Inflammatory macrophage treated with lipopolysaccharide for 1 hour (primary cell): ENCODE measurements at regions not wholly inside any gene's neighbourhood (a gene's known extent, or its start where the extent isn't known, plus 50 kb on each side); places are given as distances from the start of the nearest gene placed in this dataset.

ENCODE experiments used
- DNase-seq, 2 donors: peaks; one replicate each; pipeline ENCODE4 v3.0.0-alpha.2; 2020 to 2022

- no peak for DNase-seq
Measured at GRCh38 chr7:42348631-42349030, 111.6 kb upstream of the GLI3 start.

- no peak for DNase-seq
Measured at GRCh38 chr7:42348071-42348470, 111.1 kb upstream of the GLI3 start.

- no peak for DNase-seq
Measured at GRCh38 chr7:42347616-42348015, 110.6 kb upstream of the GLI3 start.

DNA sequence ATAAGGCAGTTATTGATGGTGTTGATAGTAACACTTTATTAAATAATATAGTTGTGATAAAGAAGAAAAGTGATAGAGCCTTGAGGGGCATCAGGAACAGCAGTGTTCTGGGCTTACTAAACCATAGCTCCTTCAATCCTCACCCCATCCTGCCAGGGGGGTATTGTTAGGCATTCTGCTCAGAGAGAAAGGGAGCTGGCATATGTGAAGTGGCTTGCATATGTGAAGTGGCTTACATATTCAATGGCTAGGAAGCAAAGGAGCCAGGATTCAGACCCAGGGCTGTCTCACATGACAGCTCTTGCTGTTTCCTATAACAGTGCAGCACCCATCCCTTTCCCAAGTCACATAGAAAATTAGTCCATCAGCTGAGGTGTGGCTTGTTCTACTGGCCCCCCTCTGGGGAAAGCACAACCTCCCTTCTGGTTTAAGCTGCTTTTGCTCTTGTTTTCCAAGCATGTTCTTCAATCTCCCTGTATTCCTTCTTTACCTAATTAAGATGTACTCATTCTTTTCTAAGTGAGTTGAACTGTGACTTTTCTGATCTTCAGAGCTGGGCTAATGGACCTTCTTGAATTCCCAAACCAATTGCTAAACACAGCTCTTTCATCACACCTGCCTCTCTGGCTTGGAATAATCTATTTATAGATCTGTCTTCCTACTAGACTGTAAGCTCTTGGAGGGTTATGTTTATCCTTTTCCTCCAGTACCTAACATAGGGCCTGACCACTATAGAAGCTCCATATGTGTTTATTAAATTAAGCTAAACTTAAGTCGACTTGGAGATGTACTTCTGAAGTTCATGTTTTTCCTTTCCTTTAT lies 108.7 kb upstream of the GLI3 start:
- no peak for DNase-seq

GRCh38 chr7:42344198-42344755 lies 107.3 kb upstream of the GLI3 start:
- DNase-seq: no peak

GRCh38 chr7:42342381-42342780 lies 105.4 kb upstream of the GLI3 start:
- DNase-seq: no peak

- DNase-seq: no peak
Measured at GRCh38 chr7:42340436-42340835, 103.4 kb upstream of the GLI3 start.

GRCh38 chr7:42338916-42339540 lies 102.0 kb upstream of the GLI3 start:
- no peak for DNase-seq

GRCh38 chr7:42338231-42338915 lies 101.4 kb upstream of the GLI3 start:
- no peak for DNase-seq

- DNase-seq: no peak
Measured at GRCh38 chr7:42337225-42337905, 100.4 kb upstream of the GLI3 start.

- DNase-seq: no peak
Measured at GRCh38 chr7:42332605-42333222, 95.7 kb upstream of the GLI3 start.

- no peak for DNase-seq
Measured at GRCh38 chr7:42319631-42320030, 82.6 kb upstream of the GLI3 start.

GRCh38 chr7:42315631-42316030 lies 78.6 kb upstream of the GLI3 start:
- no peak for DNase-seq

DNA sequence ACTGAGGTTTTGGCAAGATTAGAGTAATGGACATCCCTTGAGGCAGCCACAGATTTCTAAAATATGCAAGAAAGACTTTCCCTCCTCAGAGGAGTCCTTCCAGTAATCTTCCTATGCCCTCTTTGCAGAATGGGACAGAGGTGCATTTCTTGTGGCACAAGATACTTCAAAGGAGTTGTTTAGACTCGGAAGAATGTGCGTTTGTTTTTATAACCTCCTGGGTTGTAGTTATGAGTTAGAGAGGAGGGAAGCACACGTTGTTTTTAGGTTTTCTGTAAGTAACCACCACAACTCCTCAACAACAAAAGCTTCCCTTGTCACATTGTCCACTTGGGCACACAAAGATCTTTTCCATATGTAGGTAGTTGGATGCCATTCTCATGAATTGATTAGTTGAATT lies 78.1 kb upstream of the GLI3 start:
- no peak for DNase-seq

GRCh38 chr7:42314696-42315095 lies 77.7 kb upstream of the GLI3 start:
- DNase-seq: no peak

GRCh38 chr7:42311195-42311594 lies 74.2 kb upstream of the GLI3 start:
- DNase-seq: no peak

DNA sequence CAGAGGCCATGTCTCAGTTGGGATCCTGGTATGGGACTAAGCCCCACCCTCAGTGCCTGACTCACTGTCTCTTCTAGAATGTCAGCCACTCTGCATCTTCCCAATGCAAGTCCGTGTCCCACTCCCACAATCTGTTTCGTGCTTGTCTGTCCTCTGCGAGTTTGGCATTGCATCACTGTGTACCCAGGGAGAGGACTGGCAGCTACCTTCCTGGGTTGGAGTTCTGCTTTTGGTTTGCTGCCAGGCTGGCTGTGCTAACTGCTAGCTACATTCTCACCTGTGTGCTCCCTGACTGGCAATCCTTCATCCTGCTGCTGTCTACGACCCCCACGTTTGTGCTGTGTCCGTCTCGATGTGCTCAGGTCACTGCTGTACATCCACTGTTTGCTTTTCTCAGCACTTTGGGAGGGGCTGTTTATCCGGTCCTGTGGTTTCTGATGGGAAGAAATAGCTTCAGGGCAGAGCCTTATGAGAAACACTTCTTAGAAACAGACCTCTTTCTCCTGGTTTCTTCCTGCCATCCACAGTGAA lies 56.0 kb upstream of the GLI3 start:
- no peak for DNase-seq

GRCh38 chr7:42289473-42289872 lies 52.5 kb upstream of the GLI3 start:
- DNase-seq: no peak
